HG03378 (cell line): ENCODE measurements at regions not wholly inside any gene's neighbourhood (a gene's known extent, or its start where the extent isn't known, plus 50 kb on each side); places are given as distances from the start of the nearest gene placed in this dataset.

ENCODE experiments used
- ATAC-seq: cut with Tn5 transposase; IDR thresholded peaks from one replicate; pipeline ENCODE4 v1.9.1; 2021; ENCODE audit warnings: mild to moderate bottlenecking, moderate library complexity; ENCODE audit not compliant: unreplicated experiment

DNA sequence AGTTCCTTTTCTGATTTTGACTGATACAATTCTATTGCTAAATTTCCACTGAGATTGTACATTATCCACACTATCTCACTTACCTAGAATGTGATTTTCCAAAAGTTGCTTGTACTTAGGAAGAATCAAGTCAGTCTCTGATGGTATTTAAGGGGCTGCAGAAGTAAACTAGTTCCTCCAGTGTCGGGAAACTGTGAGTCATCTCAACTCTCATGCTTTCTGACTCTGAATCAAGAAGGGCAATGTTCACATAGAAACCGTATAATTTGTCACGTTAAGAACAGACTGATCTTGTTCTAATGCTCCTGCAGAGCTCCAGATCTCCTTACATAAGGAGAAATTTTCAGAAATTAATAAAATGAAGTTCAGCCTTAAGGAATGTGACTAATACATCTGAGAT lies 369.3 kb downstream of the KLF5 start:
- ATAC-seq, result no peak

DNA sequence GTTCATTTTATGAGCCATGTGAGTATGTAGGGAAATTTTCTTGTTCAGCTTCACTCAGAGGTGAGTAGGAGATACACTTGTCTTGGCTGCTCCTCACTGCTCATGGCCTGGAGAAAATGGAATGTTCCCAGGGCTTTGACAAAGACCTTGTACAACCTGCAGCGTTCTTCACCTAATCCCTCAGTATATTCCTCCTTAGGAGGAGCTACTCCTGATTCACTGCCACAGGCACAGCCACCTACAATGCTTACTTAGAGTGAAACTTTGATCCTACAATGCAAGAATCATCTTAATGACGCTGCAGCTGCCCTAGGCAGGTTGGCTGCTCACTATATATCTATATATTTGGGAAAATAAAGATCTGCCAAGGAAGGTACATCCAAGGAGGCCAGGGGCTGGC lies 364.2 kb downstream of the KLF5 start:
- ATAC-seq, result no peak

DNA sequence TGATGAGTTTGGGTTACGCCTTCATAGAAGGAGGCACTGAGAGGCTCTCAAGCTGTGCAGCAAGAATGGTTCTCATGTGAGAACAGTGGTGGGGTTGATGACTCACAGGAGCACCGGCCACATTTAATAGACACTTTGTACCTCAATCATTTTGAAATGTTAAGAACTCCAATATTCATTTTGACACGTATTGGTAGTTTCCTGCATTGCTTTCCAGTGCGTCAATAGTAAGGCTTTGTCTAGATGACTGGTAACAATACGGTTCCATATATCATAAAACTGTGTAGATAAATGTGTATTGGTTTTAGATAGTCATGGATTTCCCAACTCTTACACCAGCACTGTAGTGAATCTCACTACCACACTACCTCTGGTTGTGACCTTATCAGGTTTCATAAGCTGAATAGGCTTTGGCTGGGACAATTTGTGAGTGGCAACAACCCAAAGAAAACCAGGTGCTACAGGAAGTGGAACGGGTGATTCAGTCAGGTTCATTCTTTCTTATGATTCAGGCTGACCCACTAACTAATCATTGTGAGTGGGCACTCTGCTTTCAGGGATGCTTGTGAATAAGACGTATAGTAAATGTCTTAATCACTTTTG lies 362.6 kb downstream of the KLF5 start:
- ATAC-seq, result no peak

DNA sequence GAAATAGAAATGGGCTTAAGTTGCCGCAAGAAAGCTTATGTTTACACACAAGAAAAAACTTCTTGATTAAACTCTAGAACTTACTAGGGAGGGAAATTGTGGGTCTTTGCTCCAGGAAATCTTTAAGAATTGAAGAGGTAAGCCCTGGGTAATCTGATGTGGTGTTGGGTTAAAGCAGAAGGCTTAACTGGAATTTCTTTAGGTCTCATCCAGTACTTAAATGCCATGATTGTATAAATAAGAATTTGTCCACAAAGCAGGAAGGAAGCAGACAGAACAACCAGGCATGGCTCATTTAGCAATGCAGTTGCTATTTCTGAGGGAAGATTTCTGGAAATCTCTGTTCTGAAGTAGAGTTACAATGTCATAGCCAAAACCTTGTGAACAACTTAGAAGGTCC lies 360.4 kb downstream of the KLF5 start:
- no peak for ATAC-seq

DNA sequence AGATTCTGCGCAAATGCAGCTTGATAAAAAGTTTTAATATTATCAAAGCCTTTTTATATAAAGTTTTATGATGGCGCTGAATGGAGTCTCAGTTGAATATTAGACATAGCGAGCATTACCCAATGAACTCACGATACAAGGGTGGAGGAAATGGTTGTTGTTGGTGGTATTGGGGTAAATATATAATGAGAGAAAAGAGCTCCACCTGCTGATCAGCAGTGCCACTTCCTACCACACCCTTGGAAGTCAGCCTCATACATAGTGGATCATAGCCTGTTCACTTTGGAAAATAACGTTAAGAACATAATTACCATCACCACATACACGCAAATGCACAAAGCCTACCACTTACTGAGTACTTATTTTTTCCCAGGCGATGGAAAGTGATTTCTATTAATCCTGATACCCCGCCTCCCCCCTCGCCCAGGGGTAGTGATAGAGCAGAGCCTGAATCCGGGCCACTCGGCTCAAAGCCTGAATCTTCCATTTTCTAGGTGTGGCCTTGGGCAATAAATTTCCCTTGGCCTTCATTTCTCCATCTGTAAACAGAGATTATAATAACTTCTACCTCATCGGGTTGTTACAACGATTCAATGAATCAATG lies 358.3 kb downstream of the KLF5 start:
- ATAC-seq, result no peak

DNA sequence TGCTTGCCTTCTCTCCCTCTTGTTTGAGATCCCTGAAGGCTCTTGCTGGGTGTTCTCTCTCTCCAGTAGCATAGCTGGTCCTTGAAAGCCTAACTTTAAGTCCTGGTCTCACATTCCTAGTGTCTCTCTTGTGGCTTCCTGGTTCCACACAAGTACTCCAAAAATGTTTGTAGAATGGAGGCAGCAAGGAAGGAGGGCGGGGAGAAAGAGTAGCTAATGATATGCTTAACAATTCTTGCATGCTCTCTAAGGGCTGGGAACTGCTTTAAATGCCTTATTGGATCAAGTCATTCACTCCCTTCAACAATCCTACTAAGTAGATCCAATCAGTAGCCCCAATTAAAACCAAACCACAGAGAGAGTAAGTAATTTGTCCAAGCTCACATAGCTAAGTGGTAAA lies 357.3 kb downstream of the KLF5 start:
- ATAC-seq, result no peak

DNA sequence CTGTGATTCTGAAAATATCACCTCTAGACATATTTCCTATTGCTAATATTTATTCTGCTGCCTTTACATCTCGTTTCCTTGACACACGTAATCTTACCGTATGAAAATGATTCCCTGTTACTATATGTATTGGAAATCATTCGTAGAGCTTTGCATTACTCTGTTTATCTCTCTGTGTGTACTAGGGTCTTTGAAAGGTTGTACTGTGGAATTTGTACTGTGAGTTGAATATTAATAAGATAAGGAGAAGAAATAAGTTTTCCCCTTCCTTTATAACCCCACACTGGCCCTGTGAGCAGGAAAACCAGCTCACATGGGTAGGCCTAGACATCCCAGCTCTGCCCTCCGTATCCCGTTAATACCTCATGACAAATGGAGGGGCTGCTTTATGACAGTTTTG lies 354.9 kb downstream of the KLF5 start:
- ATAC-seq, result no peak

DNA sequence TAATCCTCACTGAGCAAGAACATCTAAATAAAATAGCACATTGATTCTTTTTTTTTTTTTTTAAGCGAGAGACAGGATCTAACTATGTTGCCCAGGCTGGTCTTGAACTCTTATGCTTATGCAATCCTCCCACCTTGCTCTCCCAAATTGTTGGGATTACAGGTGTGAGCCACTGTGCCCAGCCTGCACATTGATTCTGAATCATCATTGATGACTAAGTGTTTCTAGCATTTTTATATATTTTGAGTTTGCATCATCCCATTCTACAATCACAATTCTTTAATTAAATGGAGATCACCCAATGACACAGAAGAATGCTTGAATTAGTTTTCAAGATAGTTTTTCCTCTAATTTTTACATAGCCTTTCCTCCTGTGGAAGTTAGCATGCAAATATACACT lies 354.1 kb downstream of the KLF5 start:
- no peak for ATAC-seq

DNA sequence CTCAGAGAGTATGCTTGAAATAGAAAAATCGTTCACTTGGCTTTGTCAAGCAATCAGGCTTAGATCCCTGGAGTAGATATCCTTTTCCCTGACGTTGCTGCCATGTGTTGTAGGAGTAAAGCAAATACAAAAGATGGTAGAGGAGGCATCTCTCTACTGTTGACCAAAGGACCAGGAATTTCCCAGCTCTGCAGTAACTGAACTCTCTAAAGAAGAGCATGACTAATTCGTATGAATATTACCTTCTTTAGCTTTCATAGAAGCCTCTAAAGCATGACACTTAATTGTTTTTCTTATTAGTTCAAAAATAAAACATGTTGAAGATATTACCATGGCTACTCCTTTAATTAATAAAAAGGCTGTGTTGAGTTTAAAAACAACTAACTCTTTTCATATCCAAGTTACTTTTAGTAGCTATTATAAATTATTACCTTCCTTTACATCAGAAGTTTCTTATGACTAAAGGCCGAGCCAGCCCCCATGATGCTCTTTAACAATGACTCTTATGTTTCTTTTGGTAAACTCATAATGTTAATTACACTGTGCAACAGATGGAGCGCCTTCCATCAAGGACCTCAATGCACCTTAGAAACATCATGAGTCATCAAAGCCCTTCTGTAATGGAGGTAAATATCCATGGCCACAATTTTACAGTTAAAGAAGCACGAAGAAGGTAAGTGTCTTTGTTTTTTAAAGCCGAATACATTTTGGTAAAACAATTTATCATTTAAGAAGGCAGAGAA lies 352.4 kb downstream of the KLF5 start:
- no peak for ATAC-seq

DNA sequence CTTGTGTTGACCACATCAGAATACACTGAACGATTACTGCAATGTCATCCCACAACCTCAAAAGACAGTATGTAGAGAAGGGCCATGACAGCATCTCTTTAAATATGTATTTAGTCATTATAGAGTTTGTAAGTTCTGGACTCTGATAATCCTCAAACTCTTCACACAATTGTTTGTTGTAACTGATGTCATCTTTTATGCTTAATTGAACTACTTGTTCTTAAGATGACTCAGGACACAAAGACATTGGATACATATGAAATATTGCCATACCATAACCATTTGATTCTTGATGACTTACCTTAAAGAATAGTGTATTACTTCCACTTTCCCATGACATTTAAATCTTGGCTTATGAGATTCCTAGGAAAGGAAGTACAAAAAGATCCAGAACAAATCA lies 347.6 kb downstream of the KLF5 start:
- no peak for ATAC-seq

DNA sequence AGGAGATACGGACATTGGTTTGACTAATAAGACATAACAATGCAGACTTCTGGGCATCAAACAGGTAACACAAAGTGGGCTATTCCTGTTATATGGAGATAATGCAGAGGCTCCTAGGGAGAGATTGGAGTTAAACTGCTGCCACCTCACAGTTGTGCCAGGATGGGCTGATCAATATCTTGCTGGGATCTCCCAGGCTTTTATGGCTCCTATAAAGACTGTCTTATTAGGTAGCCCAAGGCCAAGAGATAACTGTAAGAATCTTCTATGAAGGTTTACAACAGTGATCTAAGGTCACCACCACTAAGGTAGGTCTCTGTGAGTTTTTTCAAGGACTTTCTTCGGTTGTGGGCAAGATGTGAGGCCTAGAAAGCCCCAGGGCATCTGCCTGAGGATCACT lies 345.8 kb downstream of the KLF5 start:
- ATAC-seq, result no peak

DNA sequence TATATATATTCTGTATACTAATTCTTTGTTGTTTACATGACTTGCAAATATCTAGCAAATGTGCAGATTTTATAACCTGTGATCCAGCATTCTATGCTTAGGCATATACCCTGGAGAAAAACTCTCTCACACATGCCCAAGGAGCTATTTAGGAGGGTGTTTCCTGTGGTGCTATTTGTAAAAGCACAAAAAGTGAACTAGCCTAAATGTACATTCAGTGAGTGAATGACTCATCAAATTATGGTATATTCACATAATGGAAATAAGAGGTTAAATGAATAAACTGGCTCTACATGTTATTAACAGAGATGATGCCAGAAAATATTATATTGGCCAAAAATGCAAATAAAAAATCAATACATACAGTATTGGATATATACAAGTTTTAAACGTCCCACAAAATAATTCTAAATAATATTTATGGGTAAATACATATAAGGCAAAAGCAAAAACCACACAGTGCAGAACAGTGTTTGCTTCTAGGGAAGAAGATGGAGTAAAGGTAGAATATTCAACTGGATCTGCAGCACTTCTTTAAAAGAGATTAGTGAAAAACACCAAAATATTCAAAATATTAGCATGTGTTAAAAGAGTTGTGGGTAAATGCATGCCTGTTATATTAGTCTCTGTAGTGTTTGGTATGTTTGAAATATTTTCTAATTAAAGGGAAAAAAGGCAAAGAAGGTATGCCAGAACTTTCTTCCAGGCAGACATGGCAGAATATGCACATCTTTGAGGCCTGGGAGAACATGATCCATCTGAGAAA lies 344.7 kb downstream of the KLF5 start:
- ATAC-seq, result no peak

DNA sequence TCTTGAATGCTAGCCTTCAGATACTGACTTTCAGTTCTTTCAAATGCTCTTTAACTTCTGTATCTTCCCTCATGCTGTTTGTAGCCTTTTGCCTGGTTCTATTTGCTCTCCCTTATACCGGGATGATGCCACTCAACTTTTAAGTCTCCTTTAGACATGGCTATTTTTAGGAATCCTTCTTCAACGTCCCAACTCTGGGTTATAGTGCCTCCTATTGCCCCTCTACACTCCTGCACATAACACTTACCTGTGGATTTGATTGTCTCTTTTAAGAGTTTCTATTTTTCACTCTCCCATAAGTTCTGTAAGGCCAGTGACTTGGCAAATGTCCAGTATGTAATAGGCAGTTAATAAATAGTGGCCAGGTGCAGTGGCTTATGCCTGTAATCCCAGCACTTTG lies 343.0 kb downstream of the KLF5 start:
- ATAC-seq, result no peak

DNA sequence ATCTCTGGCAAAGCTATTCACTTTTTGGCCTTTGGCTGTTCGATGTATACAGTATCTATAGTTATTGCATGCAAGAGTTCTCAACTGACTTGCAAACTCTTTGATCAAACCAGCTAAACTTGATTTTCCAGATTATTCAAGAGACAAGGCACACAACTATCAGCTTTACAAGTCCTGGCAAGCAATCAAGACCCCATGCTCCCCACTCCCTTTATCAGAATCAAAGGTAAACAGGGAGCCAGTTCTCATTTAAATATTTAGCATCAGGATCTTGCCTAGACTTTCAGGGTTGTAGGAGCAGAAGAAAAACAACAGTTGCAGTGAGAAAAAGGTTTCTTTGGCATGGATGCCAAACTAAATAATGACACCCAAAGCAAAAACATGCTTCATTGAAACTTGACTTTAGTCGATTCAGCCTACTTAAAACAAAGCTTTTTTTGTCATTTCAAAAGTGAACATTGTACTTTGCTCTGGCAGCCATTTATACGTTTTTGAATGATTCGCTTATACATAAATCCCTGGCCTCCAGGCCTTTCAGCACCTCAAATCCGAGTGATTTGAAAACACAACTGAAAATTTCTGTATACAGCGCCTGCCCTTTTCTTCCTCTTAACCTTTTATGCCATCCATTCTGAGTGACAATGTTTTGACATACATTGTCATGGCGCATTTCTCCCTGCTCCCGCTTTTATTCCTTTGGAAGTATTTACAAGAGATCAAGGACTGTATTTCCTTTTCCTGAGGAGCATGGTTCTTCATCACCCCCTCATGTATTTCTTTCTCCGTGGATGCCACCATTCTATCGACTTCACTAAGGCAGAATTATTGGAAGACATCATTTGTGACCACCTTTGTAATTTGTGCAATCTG lies 340.8 kb downstream of the KLF5 start:
- no peak for ATAC-seq

DNA sequence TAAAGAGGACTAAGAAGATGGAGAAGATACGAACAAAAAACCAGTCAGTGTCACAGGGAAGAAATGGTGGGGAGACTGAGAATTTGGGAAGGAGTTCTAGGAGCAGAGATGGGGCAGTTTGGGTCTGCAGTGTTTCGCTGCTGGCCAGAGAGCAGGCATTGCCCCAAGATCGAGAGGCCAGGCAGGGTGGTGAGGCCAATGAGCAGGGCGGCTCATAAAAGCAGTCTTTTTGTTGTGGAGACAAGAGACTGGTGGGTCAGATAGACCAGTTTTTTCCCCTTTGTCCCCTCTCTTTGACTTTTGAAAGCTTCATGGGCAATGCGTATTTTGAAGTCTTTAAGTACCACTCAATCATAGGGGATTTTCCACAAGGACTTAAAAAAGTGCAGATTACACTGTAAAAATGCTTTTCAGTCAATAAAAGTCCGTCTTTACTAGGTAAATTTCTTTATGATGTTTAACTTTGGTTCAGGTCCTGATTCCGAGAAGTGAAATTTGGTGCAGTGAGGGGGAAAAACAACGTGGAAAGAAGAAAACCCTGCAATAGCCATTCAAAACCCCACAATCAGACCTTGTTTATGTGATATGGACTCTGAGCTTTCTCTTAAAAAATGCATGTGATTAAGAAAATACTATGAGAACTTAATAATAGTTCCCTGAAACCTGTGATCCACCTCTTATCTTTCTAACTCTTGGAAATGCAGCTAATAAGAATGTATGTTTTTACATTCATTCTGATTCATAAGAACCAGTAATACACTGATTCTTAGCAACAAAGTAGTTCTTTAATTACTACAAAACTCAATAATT lies 338.9 kb downstream of the KLF5 start:
- no peak for ATAC-seq

DNA sequence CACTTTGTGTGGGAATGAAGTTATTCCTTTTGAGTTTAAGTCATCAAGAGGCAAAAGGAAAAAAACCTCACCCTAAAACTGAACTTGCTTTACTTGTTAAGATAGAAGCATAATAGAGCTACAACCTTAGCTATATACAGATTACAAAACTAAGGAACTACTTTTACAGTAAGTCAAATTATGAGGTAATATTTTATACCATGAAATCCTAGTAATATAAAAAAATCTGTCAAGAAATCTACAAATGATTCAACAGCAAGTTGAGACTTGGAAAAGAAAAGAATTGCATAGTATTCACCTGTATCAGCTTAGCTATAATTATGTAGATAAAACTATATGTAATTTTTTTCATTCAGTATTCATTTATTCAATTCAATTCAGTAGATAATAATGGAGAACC lies 335.3 kb downstream of the KLF5 start:
- no peak for ATAC-seq

DNA sequence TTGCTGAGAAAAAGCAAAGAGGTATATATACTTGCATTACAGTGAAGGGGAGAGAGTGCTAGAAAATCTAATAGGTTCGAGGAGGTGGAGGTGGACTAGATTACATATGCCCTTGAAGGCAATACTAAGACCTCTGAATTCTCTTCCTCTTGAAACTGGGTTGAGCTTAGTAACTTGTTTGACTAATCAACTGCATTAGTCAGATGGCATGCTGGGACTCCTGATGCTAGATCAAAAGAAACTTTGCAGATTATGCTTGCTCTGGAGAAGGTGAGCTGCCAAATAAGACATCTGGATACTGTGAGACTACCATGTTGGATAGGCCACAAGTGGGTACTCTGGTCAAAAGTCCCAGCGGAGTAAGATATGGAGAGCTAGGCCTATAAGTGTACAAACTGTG lies 331.3 kb downstream of the KLF5 start:
- ATAC-seq, result no peak

DNA sequence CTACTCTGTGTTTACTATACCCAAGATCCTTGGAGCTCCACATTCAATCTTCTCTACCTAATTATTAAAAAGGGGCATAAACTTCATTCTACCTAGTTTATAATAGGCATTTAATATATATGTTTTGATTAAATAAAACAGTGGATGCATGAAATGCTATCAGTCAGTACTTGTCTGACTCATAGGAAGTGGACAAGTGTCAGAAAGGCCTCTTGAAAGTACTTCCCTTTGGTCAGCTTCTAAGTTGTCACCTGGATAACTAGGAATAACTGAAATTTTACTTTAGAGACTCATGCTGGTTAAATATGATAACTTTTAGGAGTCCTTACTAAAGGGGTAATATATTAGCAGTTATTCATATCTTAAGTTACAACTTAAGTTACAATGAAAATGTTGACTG lies 329.8 kb downstream of the KLF5 start:
- ATAC-seq, result no peak

DNA sequence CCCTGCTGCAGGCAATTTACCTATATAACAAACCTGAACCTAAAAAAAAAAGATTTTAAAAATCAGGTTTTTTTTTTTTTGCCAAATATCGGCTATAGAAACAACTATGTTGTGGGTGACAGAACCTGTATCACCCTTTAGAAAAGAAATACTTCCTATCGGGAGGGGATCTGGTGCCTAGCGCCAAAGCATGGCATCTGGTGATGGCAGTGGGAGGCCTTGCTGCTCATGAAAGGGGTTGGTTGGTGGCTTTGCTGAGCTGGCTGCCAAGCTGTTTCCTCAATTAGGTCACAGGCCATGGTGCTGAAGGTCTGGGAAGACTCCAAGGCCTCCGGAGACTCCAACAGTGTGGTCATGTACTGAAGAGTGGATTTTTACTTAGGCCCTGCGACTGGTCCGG lies 328.5 kb downstream of the KLF5 start:
- no peak for ATAC-seq

DNA sequence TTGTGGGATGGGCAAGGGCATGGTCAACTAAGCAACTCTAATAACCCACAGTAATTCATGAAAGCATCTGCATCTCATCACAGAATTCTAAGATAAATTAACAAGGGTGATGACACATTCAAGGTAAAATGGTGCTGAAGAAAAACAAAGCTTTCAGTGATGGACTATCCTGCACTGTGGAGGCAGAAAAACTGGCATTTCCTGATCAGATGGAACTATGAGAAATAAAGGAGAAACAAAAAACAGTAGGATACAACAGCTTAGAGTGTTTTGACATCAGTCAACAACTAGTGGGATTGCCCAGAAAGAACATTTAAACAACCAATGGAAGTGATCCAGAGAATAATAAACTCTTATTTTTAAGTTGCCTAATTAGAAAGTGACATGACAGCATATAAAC lies 327.0 kb downstream of the KLF5 start:
- no peak for ATAC-seq
